ENCODE measurements at regions not wholly inside any gene's neighbourhood (a gene's known extent, or its start where the extent isn't known, plus 50 kb on each side); places are given as distances from the start of the nearest gene placed in this dataset.

GRCh38 chr6:10262505-10262904 lies 152.4 kb downstream of the TFAP2A start:
- TF ChIP-seq, protein P1, sequence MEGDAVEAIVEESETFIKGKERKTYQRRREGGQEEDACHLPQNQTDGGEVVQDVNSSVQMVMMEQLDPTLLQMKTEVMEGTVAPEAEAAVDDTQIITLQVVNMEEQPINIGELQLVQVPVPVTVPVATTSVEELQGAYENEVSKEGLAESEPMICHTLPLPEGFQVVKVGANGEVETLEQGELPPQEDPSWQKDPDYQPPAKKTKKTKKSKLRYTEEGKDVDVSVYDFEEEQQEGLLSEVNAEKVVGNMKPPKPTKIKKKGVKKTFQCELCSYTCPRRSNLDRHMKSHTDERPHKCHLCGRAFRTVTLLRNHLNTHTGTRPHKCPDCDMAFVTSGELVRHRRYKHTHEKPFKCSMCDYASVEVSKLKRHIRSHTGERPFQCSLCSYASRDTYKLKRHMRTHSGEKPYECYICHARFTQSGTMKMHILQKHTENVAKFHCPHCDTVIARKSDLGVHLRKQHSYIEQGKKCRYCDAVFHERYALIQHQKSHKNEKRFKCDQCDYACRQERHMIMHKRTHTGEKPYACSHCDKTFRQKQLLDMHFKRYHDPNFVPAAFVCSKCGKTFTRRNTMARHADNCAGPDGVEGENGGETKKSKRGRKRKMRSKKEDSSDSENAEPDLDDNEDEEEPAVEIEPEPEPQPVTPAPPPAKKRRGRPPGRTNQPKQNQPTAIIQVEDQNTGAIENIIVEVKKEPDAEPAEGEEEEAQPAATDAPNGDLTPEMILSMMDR (IDR thresholded peaks at IDR 0.05; ENCODE audit: low read depth, low read length) = no peak

DNA sequence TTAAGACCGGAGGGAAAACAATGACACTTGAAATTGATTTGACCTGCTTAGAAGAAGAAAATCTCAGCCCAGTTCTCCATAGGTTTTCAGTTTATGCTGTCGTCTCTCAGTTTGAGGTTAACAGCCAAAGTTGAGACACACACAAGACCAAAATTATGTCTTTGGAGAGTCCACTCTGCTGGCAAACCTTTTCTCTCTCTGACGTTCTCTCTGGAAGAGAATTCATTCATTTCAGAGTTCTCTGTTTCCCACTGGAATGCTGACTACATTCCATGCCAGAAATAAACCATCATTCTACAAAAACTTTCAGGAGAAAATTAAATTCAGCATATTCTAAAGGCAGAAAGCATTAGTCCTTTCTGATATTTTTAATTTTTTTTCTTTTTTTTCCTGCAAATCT lies 155.2 kb downstream of the TFAP2A start:
- TF ChIP-seq, protein P1 (IDR thresholded peaks at IDR 0.05; ENCODE audit: low read depth, low read length) = no peak
- no peak overlapping the region for H3K4me3 ChIP-seq (ENCODE audit: low read depth, low read length)

More at GRCh38 chr6:10262505-10262904, 152.4 kb downstream of the TFAP2A start:
- no peak overlapping the region for H3K4me3 ChIP-seq (ENCODE audit: low read depth, low read length)

DNA sequence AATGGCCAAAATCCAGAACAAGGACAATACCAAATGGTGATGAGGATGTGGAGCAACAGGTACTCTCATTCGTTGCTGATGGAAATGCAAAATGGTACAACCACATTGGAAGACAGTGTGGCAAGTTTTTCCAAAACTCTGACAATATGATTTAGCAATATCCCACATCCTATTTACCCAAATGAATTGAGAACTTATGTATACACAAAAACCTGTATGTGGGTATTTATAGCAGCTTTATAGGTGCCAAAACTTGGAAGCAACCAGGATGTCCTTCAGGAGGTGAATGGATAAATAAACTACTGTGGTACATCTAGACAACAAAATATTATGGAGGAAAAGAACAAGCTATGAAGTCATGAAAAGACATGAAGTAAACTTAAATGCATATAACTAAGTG lies 156.5 kb downstream of the TFAP2A start:
- TF ChIP-seq, protein P1 (IDR thresholded peaks at IDR 0.05; ENCODE audit: low read depth, low read length) = no peak

DNA sequence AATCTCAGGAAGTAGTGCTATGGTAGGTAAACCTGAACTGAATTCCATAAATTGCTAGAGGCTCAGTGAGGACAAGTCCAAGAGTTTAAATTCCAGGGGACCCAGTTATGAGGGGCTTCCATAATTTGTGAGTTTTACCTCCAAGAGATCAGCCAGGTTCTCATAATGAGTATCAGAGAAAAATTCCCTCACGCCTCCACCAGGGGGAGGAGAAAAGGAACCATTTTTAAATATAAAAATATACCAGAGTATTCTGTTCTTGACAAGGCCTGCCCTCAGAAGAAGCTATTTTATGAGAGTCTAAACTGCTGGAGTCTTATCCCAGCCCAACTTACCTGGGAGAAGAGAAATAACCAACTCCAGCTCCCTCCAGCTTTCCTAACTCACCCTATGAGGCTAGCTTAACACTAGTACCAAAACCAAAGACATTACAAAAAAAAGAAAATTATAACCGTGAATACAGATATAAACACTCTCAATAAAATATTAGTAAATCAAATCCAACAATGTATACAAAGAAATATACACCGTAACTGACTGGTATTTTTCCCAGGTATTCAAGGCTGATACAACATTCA lies 158.7 kb downstream of the TFAP2A start:
- H3K4me3 ChIP-seq (ENCODE audit: low read depth, low read length) = no peak overlapping the region
- TF ChIP-seq, protein P1 (IDR thresholded peaks at IDR 0.05; ENCODE audit: low read depth, low read length) = no peak

More for the DNA sequence above, 156.5 kb downstream of the TFAP2A start:
- no peak overlapping the region for H3K4me3 ChIP-seq (ENCODE audit: low read depth, low read length)

DNA sequence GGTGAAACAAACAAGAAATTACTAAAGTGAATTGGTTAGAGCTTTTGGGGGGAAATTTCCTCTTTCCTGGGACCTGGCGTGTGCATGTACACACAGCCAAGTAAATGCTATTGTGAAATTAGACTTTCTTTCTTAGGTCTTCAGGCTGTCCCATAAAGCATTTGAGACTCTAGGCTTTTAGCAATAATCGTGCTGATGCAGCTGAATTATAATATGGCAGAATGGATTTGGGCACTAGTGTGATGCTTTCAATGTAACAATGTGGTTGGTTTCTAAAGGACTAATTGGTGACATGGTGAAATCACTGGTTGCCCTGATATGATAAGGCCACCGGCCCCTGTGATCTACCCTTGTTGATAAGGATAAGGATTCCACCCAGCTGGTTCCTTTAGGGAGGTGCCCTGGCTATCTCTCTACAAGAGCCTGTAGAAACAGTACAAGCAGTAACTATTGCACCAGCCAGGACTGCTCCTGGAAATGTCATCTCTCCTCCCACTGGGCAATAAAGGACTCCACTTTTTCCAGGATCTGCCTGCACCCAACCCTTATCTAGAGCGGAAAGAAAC lies 164.1 kb downstream of the TFAP2A start:
- no peak overlapping the region for H3K4me3 ChIP-seq (ENCODE audit: low read depth, low read length)
- TF ChIP-seq, protein P1 (IDR thresholded peaks at IDR 0.05; ENCODE audit: low read depth, low read length) = no peak

GRCh38 chr6:10248378-10248843 lies 166.5 kb downstream of the TFAP2A start:
- TF ChIP-seq, protein P1 (IDR thresholded peaks at IDR 0.05; ENCODE audit: low read depth, low read length) = no peak
- H3K4me3 ChIP-seq (ENCODE audit: low read depth, low read length) = no peak overlapping the region

GRCh38 chr6:10237298-10238038 lies 177.4 kb downstream of the TFAP2A start:
- TF ChIP-seq, protein P1 (IDR thresholded peaks at IDR 0.05; ENCODE audit: low read depth, low read length) = no peak
- H3K4me3 ChIP-seq (ENCODE audit: low read depth, low read length) = no peak overlapping the region

Measured in WI38 (cell line).